Prostate gland (tissue), 2 donors: ENCODE measurements at regions not wholly inside any gene's neighbourhood (a gene's known extent, or its start where the extent isn't known, plus 50 kb on each side); places are given as distances from the start of the nearest gene placed in this dataset.

ENCODE experiments used
- POLR2AphosphoS5 ChIP-seq: sonication (generic); formaldehyde crosslinking; IDR thresholded peaks from one replicate; pipeline ENCODE4 v1.6.1; 2017; ENCODE audit warnings: antibody characterized with exemption
- TF ChIP-seq, protein P1 (sequence below), 4 experiments: fragments of 200-600 bp in 2 of 4; fragments of 450-650 bp in 2 of 4; sonication (generic) in 2 of 4; IDR thresholded peaks; 1 replicate in 3 of 4; 2 replicates in 1 of 4; pipeline ENCODE4 v1.5.1; 2016 to 2019; ENCODE audit warnings: antibody characterized with exemption in 4 of 4, mild to moderate bottlenecking in 2 of 4, moderate library complexity in 2 of 4

DNA sequence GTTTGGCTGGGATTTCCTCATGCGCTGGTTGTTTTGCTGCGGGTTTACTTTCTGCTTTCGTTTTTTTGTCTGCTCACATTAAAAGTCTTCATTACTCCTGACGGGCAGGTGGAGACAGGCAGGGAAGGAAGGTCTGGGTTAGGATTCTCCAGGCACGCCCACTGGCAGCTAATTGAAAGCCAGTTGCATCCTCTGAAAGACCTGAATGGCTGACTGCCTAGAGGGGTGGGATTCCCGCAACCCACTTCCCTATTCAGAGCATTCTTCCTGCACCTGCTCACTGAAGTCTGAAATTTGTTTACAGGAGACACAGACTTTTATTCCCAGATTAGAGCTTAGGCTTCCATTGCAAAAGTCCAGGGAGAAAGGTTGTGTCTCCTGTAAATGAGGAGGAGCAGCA is 172.0 kb downstream of the UQCRFS1 start:
- TF ChIP-seq, protein P1, sequence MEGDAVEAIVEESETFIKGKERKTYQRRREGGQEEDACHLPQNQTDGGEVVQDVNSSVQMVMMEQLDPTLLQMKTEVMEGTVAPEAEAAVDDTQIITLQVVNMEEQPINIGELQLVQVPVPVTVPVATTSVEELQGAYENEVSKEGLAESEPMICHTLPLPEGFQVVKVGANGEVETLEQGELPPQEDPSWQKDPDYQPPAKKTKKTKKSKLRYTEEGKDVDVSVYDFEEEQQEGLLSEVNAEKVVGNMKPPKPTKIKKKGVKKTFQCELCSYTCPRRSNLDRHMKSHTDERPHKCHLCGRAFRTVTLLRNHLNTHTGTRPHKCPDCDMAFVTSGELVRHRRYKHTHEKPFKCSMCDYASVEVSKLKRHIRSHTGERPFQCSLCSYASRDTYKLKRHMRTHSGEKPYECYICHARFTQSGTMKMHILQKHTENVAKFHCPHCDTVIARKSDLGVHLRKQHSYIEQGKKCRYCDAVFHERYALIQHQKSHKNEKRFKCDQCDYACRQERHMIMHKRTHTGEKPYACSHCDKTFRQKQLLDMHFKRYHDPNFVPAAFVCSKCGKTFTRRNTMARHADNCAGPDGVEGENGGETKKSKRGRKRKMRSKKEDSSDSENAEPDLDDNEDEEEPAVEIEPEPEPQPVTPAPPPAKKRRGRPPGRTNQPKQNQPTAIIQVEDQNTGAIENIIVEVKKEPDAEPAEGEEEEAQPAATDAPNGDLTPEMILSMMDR (IDR thresholded peaks at IDR 0.05): no peak
- no peak for TF ChIP-seq POLR2AphosphoS5
